GM21390 (cell line): ENCODE measurements at regions not wholly inside any gene's neighbourhood (a gene's known extent, or its start where the extent isn't known, plus 50 kb on each side); places are given as distances from the start of the nearest gene placed in this dataset.

Experiments used
- ATAC-seq: cut with Tn5 transposase; IDR thresholded peaks from one replicate; pipeline ENCODE4 v1.9.1; 2021; ENCODE audit not compliant: unreplicated experiment

DNA sequence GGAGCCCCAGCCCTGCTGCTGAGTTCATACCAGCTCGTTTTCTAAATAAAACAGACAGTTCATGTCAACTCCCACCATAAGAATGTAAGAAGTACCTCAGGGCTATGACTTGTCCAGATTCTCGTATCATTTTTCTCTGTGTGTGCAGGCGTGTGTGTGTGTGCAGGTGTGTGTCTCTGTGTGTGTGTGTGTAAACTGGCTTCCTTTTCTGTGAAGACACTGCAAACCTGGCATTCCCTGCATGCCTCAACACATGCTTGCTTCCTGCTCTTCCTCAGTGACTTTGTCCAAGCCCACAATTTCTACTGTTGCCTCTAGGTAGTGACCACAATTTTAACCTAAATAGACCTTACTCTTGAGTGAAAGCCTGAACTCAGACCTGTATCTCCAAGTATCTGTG lies 879.0 kb downstream of the SLC4A3 start:
- ATAC-seq = no peak

GRCh38 chr2:220509096-220509757 lies 881.8 kb downstream of the SLC4A3 start:
- no peak for ATAC-seq

DNA sequence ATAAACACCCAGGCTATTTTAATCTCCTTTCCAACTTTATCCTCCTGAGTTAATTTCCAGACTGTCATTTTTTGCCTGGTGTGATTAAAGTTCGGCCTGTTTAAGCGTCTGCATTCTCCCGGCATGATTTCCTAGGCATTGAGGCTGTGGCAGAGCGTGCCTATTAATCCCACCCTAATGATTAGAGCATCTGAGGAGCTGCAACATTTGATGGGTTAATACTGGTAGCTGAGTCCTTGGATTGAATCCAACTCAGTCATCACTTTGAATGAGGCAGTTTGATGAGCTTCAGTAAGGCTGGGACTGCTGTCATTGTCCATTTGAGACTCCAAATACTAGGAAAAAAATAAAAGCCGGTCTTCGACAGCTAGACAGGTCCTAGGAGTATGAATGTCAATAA lies 882.5 kb downstream of the SLC4A3 start:
- no peak for ATAC-seq

DNA sequence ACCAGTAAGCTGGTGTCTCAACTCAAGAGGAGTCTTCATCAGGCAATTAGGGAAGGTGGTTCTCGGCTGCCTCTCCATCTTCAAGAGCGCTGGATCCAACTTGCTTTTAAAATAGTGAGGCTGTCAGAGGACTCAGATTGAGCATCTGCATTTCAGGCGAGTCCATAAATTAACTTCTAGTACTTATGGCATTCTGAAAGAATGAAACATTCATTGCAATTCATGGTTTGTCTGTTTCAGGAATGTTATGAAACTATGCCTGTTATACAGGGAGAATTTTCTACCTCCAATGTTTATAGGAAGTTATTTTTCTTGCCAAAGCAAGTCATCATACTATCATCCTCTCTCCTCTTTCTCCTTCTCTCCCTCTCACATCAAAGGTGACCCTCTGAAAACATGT lies 883.2 kb downstream of the SLC4A3 start:
- no peak for ATAC-seq

DNA sequence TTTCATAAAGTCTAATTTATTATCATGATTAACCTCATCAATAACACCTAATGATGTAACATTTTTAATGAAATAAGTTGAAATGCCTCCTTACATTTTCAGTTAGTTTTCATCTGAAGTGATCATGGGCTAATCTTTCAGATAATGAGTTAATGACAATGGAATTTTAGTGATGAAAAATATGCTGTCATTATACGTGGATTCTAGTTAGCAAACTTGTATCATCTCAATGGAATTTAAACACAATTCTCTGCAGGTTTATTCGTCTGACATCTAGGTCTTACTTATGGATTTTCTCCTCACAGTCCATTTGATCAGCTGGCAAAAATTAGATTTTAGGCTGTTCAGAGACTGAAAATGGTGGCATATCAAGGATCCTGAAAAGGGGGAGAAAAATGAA lies 885.0 kb downstream of the SLC4A3 start:
- ATAC-seq = no peak

- no peak for ATAC-seq
Observed at GRCh38 chr2:220513573-220514288, 886.3 kb downstream of the SLC4A3 start.

- no peak for ATAC-seq
Observed at GRCh38 chr2:220521551-220521950, 894.1 kb downstream of the SLC4A3 start.

DNA sequence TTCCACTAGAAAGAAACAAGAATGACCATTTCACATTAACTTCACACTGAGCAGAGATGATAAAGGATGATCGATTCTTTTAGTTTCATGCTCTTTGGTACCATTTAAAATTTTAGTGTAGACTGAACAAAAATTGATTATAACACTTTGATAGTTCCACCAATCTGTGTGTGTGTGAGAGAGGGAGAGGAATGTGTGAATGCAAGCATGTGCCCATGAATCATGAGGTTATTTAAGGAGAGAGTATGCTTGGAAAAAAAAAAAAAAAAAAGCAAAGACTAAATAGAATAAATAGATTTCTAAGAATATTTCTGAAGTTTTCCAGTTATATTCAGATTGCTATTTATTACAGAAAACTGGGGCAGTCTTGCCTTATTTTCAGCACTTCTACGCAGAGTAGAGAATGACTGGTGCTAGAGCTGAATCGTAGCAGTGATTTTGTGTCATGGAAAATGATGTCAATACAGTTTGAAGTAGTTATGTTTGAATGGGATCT lies 900.8 kb downstream of the SLC4A3 start:
- ATAC-seq = no peak

DNA sequence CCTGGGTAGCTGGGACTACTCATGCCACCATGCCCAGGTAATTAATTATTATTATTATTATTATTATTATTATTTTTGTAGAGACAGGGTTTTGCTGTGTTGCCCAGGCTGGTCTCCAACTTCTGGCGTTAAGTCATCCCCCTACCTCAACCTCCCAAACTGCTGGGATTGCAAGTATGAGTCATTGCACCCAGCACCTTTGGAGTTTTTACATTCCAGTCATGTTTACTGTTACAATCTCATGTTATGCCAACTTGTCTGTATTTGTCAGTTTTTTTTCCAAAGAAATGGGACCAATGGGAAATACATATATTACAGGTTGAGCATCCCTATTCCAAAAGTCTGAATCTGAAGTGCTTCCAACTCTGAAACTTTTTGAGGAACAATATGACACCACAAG lies 903.8 kb downstream of the SLC4A3 start:
- ATAC-seq = no peak

DNA sequence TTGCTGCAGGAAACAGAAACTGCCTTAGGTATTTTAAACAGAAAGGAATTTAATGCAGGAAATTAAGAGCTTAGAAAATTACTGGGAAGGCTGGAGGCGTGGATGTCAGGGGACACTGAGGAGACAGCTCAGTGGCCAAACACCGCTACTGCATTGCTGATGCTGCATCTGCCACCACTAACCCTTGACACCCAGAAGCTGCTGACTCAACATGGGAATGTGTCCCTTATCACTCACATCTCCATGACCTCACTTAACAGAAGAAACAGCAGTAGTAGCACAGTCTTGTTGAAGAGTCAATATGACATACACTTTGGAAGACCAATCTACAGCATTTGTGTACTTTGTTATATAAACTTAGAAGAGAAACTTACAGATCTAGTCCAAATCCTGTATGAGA lies 906.1 kb downstream of the SLC4A3 start:
- ATAC-seq = peak; percentile 85

- ATAC-seq = no peak
Observed at GRCh38 chr2:220539481-220539880, 912.1 kb downstream of the SLC4A3 start.

GRCh38 chr2:220544049-220544448 lies 916.6 kb downstream of the SLC4A3 start:
- ATAC-seq = no peak

- ATAC-seq = no peak
Observed at GRCh38 chr2:220550995-220551700, 923.7 kb downstream of the SLC4A3 start.

DNA sequence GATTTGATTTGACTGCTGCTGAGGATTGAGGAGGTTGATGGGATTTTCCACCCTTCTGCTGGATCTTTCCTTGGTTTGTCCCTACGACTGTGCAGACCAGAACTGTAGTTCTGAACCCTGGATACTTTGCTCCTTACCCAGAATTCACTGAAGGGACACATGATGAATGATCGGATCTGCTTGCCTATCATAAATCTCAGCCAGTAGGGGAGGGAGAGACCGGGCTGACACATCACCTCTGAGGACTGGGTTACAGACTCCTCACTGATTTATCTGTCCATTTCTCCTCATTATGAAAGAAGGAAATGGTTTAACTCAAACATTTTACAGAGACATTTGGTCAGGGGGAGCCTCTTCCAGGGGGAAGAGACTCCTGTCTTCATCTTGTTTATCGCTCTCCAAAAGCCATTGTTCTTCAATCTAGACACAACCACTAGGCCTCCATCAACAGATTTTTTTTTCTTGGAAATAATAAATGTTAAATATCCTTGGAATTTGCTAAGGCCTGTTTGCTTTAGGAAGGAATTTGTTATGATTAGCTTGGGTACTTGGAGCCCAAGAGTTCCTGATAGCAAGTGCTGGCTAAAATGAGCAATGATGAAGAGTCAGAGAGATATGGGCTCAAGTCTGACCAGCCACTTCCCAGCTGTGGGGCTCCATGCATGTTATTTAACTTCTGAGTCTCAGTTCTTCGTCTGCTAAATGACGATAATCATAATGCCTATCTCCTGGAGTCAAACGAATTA lies 925.5 kb downstream of the SLC4A3 start:
- ATAC-seq = no peak

DNA sequence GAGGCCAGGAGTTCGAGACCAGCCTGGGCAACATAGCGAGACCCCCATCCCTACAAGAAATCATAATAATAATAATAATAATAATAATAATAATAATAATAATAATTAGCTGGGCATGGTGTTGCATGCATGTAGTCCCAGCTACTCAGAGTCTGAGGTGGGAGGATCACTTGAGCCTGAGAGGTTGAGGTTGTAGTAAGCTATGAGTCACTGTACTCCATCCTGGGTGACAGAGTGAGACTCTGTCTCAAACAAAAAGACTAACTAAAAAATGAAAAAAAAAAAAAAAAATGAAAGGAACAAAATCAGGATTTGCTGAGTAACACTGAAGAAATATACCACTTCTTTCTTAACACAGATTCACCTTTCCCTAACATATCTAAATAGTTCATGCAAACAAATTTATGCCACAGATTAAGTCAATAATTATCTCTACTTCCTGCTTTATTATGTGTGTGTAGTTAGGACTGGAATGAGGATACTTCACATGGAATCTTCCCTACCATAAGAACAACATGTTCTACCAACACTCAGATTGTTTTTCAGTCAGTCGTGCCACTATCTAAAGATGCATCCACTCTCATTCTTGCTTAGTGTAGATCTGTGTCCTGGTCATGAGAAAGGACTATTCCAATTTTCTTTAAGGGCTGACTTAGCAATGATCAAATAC lies 928.7 kb downstream of the SLC4A3 start:
- ATAC-seq = no peak

- no peak for ATAC-seq
Observed at GRCh38 chr2:220556658-220557057, 929.2 kb downstream of the SLC4A3 start.

- no peak for ATAC-seq
Observed at GRCh38 chr2:220560192-220560591, 932.8 kb downstream of the SLC4A3 start.

DNA sequence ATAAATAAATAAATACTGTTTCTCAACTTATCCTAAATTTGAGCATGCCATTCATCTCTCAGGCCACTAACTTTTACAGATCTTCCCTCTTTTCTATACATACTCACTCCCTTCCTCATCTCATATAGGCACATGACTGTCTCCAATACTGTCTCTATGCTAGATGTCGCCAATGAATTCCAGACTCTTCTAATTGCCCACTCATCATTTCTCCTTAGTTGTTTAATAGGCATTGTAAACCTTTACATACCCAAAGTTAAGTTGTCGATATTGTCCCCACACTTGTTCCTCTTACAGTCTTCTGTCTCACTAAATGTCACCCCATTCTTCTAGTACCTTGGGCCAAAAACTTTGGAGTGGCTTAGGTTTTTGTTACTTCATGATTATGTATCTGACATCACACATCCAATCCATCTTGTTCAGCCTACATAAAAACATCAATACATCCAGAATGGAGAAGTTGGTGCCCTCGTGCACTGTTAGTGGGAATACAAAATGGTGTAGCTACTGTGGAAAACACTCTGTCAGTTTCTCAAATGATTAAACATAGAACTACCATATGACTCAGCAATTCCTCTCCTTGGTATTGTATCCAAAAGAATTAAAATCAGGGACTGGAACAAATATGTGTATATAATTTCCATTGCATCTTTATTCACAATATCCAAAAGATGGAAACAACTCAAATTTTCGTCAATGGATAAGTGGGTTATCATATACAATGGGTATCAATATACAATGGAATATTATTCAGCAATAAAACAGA lies 935.1 kb downstream of the SLC4A3 start:
- no peak for ATAC-seq

GRCh38 chr2:220568296-220568695 lies 940.9 kb downstream of the SLC4A3 start:
- no peak for ATAC-seq
